ENCODE measurements at regions not wholly inside any gene's neighbourhood (a gene's known extent, or its start where the extent isn't known, plus 50 kb on each side); places are given as distances from the start of the nearest gene placed in this dataset.
"Not testable (repeated sequence)": the region's sequence is repeated elsewhere in the genome, so short reads cannot be mapped to it uniquely, and the experiment has no call there.

DNA sequence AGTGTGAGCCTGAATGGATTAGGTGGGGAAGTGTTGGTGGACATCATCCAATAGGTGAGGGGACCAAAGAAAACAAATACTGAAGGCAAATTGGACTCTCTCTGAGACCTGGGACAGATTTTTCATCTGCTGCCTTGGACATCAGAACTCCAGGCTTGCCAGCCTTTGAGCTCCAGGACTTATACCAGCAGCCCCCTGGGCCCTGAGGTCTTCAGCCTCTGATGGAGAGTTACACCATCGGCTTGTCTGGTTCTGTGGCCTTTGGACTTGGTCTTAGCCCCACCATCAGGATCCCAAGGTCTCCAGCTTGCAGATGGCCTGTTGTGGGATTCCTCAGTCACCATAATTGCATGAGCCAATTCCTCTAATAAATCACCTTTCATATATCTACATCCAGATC lies 80.8 kb upstream of the SLC8A3 start:
- DNase-seq: no peak
- intact Hi-C loops (cut with micrococcal nuclease): no loop called here
- ATAC-seq: no peak

DNA sequence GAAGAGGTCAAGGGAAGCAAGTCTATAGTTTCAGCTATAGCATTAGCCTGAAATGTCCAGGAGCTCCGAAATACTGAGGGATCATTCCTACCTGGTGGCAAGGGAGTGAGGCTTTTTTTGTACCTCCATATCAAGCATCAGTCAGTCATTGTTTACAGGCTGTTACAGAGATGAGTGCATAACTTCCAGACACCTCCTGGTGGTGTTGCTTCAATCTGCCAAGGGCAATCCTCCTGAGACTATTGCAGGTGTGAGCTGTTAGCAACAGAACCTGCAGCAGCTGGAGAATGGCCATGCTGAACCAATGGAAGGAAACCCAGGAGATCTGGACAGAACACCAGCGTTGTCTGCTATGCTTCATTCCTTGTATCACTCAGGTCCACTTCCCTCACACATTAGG lies 80.0 kb upstream of the SLC8A3 start:
- intact Hi-C loops (cut with micrococcal nuclease): no loop called here
- no peak for DNase-seq
- no peak for ATAC-seq

DNA sequence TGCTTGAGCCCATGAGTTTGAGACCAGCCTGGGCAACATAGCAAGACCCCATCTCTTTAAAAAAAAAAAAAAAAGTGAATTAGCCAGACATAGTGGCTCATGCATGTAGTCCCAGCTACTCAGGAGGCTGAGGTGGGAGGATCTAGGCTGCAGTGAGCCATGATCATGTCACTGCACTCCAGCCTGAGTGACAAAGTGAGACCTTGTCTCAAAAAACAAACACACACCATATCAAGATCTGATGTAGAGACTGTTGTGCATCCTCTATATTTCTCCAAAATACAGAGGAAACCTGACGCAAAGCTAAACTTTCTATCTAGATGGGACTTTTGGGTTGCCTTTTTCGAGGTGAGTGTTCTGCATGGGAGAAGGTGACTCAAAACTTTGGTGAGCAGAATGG lies 77.4 kb upstream of the SLC8A3 start:
- intact Hi-C loops (cut with micrococcal nuclease): no loop called here
- DNase-seq (no peak), ATAC-seq (no peak)

GRCh38 chr14:70265422-70265821 lies 76.7 kb upstream of the SLC8A3 start:
- no peak for DNase-seq
- intact Hi-C loops (cut with micrococcal nuclease): no loop called here
- no peak for ATAC-seq

- DNase-seq (no peak), ATAC-seq (no peak)
- intact Hi-C loops (cut with micrococcal nuclease): no loop called here
Observed at GRCh38 chr14:70259420-70259819, 70.7 kb upstream of the SLC8A3 start.

DNA sequence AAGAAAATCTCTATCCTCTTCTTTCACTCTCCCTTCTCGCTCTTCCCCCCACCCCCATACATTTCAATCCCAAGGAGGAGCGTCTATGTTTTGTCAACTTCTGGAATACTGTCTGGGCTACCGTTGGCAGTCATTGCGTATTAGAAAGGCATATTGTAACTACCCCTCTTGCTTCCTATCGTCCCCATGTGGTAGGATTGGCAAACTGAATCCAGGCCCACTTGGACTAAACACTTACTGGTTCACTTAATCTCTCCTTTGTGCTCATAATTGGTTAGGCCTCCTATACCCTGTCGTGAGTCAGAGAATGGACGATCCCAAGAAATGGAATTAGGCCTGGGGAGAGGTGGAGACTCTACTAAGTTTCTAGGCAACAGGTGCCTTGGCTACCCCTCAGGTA lies 68.8 kb upstream of the SLC8A3 start:
- no peak for ATAC-seq
- DNase-seq: no peak
- intact Hi-C loops (cut with micrococcal nuclease): loop anchor here (2.0 kb wide), 1 partner anchor 33 kb away; no protein-coding TSS in a partner anchor

DNA sequence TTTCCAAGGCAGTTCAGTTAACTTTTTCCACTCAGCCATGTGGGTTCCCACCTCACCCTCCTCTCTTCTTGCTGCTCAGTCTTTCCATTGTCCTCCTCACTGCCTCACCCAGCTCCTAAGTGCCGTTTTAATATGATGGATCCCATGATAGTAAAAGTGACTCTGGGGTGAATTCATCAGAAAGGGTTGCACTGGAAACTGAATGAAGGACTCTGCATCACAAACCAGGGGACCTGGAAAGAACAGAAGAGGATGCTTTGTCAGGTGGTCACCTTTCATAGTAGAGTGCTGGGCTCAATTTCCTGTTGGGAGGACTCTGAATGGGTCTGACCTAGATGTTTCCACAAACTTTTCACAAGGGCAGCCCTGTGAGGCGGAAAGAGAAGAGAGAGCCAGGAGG lies 67.8 kb upstream of the SLC8A3 start:
- intact Hi-C loops (cut with micrococcal nuclease): loop anchor here (2.0 kb wide), 1 partner anchor 34 kb away; no protein-coding TSS in a partner anchor
- ATAC-seq (no peak), DNase-seq (no peak)

DNA sequence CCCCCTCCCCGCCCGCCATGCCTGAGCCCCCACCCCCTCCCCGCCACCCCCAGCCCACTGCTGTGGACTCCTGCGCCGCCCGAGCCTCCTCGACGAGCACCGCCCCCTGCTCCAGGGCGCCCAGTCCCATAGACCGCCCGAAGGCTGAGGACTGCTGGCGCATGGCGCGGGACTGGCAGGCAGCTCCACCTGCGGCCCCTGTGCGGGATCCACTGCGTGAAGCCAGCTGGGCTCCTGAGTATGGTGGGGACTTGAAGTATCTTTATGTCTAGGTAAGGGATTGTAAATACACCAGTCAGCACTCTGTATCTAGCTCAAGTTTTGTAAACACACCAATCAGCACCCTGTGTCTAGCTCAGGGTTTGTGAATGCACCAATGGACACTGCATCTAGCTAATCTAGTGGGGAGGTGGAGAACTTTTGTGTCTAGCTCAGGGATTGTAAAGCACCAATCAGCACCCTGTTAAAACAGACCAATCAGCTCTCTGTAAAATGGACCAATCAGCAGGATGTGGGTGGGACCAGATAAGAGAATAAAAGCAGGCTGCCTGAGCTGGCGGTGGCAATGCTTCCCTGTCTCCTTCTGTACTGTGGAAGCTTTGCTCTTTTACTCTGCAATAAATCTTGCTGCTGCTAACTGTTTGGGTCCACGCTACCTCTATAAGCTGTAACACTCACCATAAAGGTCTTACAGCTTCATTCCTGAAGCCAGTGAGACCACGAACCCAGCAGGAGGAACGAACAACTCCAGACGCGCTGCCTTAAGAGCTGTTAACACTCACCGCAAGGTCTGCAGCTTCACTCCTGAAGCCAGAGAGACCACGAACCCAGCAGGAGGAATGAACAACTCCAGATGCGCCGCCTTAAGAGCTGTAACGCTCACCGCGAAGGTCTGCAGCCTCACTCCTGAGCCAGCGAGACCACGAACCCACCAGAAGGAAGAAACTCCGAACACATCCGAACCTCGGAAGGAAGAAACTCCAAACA lies 66.6 kb upstream of the SLC8A3 start:
- intact Hi-C loops (cut with micrococcal nuclease): loop anchor here (2.0 kb wide), 1 partner anchor 35 kb away; no protein-coding TSS in a partner anchor
- not testable (repeated sequence) for DNase-seq, ATAC-seq

DNA sequence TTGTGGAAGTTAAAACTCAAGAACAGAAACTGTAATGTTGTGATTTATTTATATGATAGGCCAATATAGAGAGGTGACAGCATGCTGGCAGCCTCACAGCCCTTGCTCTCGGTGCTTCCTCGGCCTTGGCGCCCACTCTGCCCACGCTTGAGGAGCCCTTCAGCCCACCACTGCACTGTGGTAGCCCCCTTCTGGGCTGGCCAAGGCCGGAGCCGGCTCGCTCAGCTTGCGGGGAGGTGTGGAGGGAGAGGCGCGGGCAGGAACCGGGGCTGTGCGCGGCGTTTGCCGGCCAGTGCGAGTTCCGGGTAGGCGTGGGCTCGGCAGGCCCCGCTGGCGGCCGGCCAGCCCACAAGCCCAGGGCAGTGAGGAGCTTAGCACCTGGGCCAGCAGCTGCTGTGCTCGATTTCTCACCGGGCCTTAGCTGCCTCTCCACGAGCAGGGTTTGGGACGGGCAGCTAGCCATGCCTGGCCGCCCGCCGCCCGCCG lies 65.8 kb upstream of the SLC8A3 start:
- ATAC-seq: peak; percentile 57
- intact Hi-C loops (cut with micrococcal nuclease): no loop called here
- peak; percentile 61 for DNase-seq

GRCh38 chr14:70253547-70253946 lies 64.8 kb upstream of the SLC8A3 start:
- intact Hi-C loops (cut with micrococcal nuclease); DNase-seq; ATAC-seq: not testable (repeated sequence)

- DNase-seq (no peak), ATAC-seq (no peak)
- intact Hi-C loops (cut with micrococcal nuclease): no loop called here
Observed at GRCh38 chr14:70245026-70245425, 56.3 kb upstream of the SLC8A3 start.

- intact Hi-C loops (cut with micrococcal nuclease): no loop called here
- DNase-seq (no peak), ATAC-seq (no peak)
Observed at GRCh38 chr14:70239802-70240201, 51.1 kb upstream of the SLC8A3 start.

GRCh38 chr14:70238635-70239034 lies 49.9 kb upstream of the SLC8A3 start:
- DNase-seq; intact Hi-C loops (cut with micrococcal nuclease); ATAC-seq: not testable (repeated sequence)
